AG08395 (cell line): ENCODE measurements at regions not wholly inside any gene's neighbourhood (a gene's known extent, or its start where the extent isn't known, plus 50 kb on each side); places are given as distances from the start of the nearest gene placed in this dataset.
"Not testable (repeated sequence)": the region's sequence is repeated elsewhere in the genome, so short reads cannot be mapped to it uniquely, and the experiment has no call there.

Experiments used
- DNase-seq: peaks from one replicate; pipeline ENCODE4 v3.0.0; 2012; ENCODE audit warnings: mixed read lengths, low spot score

DNA sequence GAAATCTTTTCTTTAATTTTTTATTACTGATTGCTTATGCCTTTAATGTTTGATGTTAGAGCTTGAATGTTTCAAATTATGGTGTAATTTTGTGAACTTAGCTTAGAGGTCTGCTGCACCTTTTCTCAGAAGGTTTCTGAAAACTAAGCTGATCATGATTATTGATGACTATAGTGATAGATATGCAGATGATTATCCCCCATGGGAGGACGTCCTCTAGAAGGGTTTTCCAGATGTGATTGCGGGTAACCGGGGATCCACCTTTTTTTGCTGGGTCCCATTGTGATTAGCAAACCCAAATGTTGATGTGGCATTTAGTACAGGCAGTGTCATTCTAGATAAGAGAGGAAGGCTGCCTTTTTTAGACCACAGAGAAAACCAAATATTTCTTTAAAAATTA lies 272.9 kb downstream of the FBXO8 start:
- DNase-seq = no peak

DNA sequence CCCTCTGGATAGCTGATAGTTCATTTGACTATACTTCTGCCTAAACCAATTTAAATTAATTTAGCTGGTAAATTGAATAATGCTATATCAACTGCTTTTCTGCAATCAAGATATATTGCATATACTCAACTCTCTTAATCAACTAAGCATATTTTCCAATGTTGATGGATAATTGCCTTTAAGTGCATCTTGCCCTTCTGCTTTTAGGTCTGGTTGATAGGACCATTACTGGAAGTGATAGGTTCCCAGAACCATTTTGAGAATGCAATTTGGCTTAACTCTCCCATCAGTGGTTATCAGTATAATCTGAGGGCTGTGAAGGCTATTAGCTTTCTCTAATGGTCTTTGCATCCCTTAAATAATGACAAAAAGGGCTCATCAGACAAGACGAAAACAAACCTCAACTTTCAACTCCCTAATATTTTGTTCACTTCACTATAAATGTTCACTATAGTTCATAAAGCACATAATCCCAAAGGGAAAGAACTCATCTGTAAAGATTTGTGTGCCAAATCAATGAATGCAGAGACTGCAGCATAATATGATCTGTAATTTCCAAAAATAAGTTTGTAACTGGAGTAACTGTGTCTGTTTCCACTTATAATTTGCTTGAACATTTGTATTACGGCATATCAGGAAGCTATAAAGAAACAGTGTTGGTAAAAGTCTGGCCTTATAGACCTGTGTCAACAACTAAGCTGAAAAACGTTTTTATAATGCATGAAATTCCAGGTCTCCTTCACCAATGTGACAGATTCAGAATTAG lies 273.6 kb downstream of the FBXO8 start:
- no peak for DNase-seq

DNA sequence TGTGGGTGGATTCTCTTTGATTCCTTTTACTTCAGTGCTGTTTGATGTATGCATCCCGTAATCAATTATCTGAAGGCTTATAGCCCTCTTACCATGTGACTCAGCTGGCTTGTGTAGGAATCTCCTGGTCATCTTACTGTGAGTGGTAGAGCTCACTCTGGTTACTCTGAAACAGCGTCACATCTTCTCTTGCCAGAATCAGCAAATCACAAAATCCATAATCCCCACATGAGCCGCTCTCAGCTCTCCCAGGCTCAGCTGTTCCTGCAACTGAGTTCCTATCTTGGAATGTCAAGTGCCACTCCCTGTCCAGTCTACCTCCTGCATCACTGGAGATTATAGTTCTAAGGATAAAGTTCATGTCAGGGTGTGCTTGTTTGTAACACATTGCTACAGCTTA lies 278.0 kb downstream of the FBXO8 start:
- no peak for DNase-seq

DNA sequence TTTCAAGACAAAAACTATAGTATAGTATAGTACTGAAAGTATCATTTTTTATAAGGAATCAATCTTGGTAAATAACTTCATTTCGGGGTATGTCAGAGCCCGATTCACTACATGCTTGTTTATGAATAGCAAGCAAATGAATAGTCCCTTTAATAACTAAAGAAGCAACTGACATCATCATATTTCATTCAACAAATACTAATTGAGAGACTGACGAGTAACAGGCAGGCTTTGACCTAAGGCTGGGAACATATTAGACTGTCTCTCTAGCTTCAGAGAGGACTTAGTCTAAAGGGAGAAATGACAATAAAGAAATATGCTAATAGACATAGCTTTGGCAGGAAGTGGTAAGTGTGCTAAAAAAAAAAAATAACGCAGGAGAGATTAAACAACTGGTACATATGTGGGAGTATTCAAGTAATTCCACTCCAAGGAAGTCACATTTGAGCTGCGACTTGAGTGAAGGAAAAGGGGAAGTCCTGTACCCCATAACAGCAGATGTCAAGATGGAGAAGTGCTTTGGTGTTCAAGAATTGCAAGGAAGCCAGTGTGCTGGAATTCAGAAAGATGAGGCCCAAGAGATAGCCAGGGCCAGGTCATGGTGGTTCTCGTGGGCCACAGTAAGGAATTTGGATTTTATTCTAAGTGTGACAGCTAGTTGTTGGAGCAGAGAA lies 284.9 kb downstream of the FBXO8 start:
- DNase-seq = no peak

DNA sequence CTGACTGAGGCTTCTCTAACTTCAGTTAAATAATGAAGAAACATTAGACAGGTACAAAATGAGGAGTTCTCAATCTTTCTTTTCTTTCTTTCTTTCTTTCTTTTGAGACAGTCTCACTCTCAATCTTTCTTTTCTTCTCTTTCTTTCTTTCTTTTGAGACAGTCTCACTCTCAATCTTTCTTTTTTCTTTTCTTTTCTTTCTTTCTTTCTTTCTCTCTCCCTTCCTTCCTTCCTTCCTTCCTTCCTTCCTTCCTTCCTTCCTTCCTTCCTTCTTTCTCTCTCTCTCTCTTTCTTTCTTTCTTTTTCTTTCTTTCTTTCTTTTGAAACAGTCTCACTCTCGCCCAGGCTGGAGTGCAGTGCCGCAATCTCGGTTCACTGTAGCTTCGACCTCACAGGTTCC lies 287.7 kb downstream of the FBXO8 start:
- DNase-seq = not testable (repeated sequence)

DNA sequence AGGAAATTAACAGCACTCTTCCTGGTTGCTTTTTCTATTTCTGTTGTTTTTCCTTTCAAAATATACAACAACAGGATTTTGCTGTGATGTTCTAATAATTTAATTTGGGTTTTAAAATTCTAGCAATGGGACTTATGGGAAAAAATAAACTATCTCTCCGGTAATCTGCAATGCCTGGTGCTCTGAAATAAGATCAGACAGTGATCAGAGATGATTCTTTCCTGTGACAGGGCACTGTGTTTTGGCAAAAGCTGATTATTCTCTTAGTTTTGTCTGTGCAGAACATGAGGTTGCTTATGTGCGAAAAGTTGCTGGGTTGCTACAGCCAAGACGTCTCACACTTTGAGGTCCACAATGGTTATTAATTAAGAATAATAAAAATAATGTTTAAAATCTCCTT lies 291.7 kb downstream of the FBXO8 start:
- DNase-seq = no peak

DNA sequence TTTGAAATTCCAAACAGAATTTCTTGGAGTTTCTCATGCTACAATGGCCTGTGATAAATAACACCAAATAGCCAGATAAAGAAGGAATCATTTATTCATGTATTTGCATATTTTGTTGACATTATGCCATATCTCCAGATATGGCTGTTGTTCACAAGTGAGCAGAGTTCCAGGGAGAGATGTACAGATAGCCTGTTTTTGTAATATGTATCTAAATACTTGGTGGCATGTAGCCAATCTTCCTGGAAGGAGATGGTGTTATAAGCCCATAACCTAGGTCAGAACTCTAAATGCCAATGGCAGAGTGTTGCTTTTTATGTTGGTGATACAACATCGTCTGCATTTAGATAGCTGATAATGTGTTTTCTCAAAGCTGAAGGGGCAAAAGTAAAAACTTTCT lies 292.2 kb downstream of the FBXO8 start:
- DNase-seq = no peak

DNA sequence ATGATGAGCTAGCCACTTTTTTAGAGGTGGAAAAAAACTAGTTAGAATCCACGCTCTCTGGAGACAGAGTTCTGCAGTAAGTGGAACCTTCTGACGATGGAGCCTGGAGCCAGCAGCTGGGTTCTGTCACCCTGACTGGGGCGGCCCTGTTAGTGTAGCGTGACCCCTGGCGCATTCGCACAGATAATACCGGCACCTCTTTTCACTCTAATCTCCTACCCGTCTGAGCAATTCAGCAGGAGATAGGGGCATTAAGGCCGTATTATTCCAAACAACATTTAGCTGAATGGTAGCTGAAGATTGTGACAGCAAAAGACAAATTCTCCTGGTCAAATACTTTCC lies 292.6 kb downstream of the FBXO8 start:
- no peak for DNase-seq

DNA sequence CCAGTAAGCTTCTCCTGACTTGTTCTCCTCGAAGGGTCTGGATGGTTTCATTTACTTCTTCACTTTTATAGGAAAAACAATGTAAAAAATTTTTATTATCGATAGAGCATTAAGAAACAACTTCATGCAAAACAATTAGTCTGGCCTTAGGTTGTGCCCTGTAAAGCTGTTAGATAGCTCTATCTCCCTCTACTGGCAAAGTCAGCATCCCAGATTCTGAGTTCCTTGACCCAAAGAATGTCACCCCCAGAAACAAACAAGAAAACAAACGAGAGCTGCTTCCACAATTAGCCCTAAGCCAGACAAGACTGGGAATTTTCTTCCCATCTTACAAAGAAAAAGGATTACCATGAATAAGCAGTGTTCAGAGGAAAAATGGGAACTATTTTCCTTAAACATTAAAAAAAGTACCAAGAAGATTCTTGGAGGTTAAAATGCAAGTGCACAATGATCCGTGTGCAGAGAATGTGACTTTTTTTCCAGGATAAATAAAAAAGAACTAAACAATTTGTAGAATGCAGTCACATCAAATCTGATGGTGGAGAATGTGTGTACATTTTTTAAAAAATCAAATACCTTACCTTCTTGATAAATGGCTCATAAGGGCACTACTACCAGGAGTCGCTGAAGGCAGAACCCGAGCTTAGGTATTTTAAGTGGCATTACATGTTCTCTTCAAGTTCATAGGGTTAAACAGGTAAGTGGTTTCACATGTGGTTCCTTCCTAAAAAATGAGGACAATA lies 293.2 kb downstream of the FBXO8 start:
- peak; percentile 42 for DNase-seq

DNA sequence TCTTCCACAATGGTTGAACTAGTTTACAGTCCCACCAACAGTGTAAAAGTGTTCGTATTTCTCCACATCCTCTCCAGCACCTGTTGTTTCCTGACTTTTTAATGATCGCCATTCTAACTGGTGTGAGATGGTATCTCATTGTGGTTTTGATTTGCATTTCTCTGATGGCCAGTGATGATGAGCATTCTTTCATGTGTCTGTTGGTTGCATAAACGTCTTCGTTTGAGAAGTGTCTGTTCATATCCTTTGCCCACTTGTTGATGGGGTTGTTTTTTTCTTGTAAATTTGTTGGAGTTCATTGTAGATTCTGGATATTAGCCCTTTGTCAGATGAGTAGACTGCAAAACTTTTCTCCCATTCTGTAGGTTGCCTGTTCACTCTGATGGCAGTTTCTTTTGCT lies 319.9 kb downstream of the FBXO8 start:
- not testable (repeated sequence) for DNase-seq

DNA sequence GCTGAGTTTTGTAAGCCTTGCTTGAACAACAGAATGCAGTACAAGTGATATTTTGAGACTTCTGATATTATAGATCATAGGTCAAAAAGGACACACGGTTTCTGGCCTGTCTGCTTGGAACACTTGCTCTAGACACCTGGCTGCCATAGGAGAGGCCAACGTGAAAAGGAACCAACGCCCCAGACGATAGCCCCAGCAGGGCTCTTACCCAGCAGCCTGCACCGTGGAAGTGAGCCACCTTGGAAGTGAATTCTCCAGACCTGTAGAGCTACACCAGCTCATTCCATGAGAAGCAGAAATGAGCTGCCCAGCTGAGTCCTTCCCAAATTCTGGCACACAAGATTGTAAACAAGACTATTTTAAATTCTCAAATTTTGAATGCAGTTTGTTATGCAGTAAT lies 323.1 kb downstream of the FBXO8 start:
- DNase-seq = no peak

DNA sequence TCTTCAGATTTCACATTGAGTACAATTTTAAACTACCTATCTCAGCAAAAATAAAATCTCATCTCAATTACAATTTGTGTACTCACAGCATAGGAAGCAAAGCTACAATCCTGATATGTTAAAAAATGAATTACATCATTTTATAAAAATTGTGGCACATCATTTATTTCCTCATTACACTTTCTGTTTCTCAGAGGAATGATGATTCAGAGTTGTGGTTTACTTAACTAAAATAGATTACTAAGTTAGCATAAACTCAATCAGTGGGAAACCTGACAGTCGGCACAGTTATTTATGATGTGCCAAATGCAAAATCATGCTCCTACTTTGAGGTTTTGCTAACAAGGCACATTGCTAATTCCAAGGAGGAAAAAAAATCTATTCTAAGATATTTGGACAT lies 325.0 kb downstream of the FBXO8 start:
- no peak for DNase-seq

DNA sequence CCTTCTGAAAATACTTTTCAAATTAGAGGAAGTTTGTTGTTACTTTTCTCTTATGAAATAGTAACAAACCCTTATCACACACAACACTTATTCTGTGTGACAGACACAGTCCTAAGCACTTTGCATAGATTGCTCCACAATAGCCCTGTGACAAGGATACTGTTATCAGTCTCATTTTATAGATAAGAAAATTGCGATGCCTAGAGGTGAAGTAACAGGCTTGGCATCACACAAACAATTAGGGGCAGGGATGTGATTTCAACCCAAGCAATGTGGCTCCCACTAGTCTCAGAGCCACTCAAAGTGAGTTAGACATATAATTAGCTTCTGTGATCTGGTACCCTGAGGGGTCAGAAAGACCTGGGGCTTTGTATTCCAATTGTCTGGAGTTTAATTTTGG lies 339.9 kb downstream of the FBXO8 start:
- no peak for DNase-seq

DNA sequence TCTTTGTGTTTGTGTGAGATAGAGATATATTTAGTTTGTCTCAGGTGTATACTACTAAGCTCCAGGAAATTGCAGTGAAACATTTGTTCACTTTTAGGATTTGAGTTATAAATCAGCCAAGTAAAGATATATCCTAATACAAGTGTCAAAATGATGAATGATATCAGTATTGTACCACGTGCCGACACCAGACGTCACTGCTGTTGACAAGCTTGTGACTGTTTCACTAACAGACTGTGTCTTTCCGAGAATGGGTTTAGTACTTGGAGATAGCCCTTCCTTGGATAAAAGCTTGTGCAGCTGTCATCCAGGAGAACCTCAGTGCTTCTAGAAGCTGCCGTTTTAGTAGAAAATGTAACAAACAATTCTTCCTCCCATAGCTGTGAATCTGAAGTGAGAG lies 343.3 kb downstream of the FBXO8 start:
- DNase-seq = no peak

DNA sequence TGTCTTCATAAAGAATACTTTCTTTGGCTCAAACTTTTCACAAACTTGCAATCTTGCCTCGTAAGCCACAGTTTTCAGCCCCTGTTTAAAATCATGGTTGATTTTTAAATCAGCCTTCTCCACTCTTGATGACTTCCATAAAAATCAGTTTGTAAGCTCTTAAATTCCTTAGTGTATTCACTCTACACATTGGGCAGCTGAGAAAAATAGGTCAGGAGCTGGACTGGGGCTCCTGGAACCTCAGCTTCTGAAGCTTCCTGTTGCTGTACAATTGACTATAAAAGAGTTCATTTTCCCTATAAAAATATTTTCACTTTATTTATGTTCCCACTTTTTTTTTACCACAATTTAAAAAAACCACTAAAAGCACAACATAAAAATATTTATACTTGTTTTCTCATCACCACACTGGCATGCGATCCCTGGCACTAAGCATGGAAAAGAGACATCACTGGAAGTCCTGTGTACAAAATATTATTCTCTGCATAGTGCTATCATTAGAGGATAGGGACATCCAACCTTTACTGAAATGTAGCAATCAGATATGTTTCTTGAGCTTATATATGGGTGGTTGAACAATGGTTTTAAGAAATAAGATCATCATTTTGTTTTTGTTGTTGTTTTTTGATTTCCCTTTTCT lies 345.7 kb downstream of the FBXO8 start:
- peak; percentile 4 for DNase-seq

DNA sequence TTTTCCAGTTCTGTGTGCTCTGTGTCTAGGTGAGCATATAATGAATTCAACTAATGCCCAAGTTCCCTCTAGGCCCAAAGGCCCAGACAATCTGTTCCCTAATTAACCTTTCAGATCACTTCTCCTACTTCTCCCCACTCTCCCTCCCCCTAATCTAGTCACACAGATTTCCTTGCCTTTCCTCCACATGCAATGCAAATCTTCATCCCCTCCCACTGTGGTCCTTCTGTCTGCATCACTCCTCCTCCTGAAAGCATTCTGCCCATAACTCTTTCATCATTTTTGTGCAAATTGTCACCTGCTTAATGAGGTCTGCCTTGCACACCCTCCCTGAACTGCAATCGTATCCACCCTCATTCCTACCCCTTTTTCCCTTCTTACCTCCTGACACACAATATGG lies 346.6 kb downstream of the FBXO8 start:
- no peak for DNase-seq

DNA sequence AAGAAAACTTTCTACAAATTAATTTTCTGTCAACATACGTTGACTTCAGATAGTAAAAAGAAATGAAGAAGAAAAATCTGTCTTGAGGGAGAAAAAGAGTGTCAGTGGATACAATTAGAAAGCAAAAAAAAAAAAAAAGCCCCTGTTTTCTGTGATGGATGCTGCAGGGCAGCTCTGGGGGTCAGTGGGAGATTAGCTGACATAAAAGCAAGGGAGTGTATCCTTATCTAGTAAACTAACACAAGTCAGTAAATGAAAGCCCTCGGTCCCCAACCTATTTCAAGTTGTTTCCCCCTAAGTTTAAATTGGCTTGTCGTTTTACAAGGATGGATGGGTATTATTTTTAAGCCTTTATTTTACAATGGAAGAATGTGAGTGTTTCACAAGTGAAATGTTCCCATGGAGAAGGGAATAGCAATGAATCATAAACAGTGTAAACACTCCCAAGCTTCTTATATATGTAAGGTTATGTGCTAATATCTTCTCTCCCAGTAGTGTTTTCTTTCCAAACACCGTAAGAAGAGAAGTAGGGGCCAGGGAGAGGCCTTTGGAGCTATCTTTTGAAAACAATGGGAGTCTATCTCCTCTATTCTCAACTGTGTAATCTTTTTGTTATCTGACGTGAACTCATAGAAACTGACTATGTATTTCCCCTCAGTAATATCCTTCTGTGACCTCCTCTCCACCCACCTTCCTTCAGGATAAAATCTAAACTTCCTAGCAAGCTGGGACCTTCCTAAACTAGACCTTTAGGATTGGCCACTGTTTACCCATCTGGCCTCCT lies 347.7 kb downstream of the FBXO8 start:
- no peak for DNase-seq

DNA sequence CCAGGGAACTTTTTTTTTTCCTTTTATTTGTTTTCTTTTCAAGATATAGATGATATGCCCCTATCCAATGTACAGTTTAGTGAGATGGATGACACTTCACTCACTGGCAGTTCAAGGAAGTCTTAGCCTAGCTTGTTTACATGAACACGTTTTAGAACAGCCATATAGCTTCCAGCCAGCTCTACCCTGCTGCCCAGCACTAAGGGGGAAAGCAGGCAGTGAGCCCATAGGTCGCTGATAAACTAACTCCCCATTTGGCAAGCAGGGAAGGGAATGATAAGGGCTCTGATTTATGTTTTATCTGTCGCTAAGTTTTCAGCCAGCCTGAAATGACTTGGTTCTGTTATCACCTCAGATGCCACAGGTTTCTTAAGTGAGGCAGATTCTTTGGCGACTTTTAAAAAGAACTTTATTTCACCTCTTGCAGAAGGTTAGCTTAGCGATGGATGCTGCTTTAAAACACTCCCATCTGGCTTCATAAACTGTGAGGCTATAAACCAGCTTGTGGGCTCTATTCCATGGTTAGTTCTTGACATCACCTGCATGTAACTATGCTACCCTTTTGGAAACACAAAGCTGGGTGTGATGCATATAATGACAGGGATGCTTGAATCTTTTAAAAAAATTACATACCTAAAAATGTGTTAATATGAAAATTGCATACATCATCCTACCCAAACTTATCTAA lies 348.4 kb downstream of the FBXO8 start:
- no peak for DNase-seq

DNA sequence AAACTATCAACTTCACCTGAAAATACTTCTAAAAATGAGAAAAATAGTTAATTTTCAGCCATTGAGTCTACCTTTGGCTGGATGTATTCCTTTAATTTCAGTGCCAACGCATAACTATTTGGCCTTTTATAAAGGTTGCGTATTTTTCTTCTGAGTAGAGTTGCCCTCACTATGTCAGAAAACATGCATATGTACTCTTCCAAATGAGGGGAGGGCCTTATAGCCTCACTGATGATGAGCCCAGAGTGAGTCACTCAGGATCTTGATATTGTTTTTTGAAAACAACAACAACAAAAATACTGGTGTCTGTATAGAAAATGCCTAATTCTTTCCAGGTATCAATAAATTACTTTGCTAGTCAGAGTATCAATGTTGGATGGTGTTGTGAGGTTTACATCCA lies 349.3 kb downstream of the FBXO8 start:
- no peak for DNase-seq

DNA sequence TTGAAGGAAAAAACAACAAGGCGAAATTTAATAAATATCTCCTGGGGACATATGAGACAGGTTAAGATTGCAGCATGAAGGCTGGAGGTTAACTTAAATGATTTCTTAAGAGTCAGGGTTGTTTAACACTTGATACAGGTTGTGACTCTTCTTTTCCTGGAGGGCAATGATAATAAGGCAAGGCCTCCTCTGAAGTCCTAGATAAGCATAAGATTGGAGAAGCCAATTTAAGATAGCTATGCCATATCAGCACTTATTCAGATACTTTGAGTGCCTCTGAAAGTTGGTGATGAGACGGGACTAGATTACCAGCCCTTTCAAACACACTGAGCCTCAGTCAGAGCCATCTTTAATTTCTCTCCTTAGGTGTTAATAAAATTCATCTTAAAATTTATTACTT lies 350.8 kb downstream of the FBXO8 start:
- DNase-seq = no peak

DNA sequence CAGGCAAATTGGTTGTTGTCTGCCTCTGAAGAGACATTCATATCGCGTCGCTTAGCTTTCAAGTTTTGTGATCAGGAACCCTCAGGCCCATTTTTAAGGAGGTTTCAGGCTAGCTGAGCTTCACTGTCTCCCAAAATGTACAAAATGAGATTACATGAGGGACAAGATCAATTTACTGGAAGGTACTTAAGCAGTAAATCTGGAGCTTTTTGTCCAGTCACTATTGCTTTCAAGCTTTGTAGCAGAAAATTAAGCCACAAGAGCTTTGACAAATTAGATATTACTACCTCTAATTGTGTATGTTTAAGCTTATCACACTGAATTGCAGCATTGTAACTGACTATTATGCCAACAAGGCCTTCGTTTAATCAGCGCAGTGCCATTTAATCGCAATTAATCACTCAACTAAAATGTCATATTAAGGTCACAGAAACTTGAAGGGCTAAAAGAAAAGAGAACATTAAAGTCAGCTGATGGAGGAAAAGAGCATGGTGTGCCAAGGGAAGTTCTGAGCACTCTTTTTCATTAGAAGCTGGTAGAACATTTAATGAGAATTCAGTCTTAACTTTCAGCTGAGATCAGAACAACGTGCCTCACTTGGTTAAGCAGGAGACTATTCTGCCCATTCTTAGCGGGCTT lies 353.0 kb downstream of the FBXO8 start:
- no peak for DNase-seq
